Skin epidermis (tissue), 12 donors: ENCODE measurements at regions not wholly inside any gene's neighbourhood (a gene's known extent, or its start where the extent isn't known, plus 50 kb on each side); places are given as distances from the start of the nearest gene placed in this dataset.

Experiments used
- H3K27ac ChIP-seq, 21 experiments: fragments of 200-600 bp; sonication (generic) in 11 of 21; one replicate each; pipeline ENCODE4 v1.5.0; 2020; ENCODE audit warnings: mild to moderate bottlenecking in 3 of 21, inconsistent platforms in 2 of 21, moderate library complexity in 2 of 21
- H3K4me3 ChIP-seq, 7 experiments: fragments of 200-600 bp; sonication (generic) in 2 of 7; one replicate each; pipeline ENCODE4 v1.5.0; 2020; ENCODE audit warnings: inconsistent platforms in 2 of 7, mild to moderate bottlenecking in 2 of 7, moderate library complexity in 1 of 7

GRCh38 chr12:90079529-90080210 is 371.0 kb upstream of the ATP2B1 start:
- no peak overlapping the region for H3K4me3 ChIP-seq
- H3K27ac ChIP-seq: no peak overlapping the region

DNA sequence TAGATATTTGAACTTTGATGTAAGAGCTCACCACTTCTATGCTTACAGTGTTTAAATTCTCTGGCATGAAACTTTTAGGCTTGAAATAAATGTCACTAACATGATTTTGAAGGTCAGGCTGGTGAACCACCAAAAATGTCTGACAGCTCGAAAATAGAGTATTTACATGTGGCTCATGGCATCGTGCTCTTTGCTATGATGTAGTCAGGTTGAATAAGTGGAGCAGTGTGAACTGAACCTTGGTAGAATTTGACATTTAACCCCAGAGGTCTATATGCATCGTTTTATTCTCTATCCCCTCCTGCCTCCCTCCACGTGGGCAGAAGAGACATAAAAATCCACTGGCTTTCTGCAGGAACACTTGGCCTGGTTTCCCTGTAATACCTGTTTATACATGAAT is 369.7 kb upstream of the ATP2B1 start:
- H3K4me3 ChIP-seq: no peak overlapping the region

GRCh38 chr12:90077756-90078155 is 369.1 kb upstream of the ATP2B1 start:
- Histone ChIP-seq H3K27ac (no peak overlapping the region), H3K4me3 (no peak overlapping the region)

More for the DNA sequence above, 369.7 kb upstream of the ATP2B1 start:
- H3K27ac ChIP-seq: no peak overlapping the region

DNA sequence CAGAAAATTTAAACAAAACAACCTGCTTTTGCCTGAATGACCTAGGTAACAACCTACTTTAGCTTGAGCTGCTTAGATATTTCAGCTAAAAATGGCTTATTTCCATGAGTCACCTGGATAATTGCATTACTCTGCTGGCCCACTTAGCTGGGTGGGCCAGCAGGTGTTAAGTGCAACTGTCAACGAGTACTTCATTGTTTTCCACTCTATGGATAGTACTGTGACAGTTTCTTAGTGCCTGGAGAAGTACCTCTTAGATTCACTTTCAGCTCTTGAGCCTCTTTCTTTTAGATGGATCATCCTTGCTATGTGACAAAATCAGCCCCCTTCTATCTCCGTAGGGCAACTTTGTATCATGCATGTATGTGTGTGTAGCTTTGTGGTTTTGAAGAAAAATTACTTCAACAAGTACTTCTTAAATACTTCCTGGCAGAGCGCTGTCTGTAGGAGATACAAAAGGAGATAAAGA is 368.2 kb upstream of the ATP2B1 start:
- Histone ChIP-seq H3K4me3 (no peak overlapping the region), H3K27ac (no peak overlapping the region)

DNA sequence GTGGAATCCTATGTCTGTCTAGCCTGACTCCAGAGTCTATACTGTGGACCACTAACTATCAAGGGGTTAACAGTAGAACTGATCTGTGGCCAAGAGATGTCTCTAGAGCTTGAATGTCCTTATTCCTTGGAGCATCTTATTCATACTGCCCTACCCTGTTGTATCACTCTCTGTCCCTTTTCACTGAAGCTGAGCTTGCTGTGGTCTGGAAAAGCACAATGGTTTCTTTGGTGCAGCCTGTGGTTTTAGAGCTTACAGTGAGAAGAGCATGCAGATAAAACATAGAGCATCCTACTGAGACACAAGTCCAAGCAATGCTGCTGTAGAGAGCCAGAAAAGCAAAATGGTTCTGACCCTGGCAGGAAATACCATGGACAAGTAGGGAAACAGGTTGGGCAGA is 367.0 kb upstream of the ATP2B1 start:
- no peak overlapping the region for H3K27ac ChIP-seq
- no peak overlapping the region for H3K4me3 ChIP-seq

DNA sequence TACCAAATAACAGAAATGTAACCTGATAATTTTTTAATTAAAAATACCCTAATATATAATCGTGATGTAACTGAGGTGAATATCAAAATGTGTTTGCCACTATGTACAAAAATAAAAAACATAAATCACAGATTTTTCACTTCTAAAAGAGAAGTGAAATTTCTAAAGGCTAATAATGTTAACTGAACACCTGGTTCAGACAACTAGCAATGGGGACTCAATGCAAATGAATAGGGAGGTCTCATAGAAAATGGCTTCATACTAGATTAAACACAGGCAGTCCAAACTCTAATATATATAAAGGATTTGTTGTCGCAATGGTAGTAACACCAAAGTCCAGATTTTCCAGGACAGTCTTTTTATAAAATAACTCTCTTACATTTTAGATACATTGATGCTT is 365.4 kb upstream of the ATP2B1 start:
- no peak overlapping the region for H3K4me3 ChIP-seq
- no peak overlapping the region for H3K27ac ChIP-seq

DNA sequence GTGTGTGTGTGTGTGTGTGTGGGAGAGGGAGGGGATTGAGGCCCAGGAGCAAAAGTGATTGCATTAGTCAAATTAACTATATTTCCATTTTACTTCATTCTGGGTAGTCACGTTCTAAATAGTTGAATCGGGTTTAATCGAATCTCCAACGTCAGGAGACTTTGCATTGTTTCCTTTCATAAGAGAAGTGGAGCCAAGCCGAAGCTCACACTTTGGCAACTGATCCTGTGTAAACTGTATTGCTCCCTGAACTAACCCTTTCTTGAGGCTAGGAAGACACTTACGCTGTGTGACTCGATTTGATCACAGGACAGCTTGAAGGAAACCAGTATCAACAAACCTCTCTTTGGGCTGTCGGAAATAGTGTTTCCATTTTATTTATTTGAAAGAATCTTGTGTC is 363.4 kb upstream of the ATP2B1 start:
- Histone ChIP-seq H3K4me3 (no peak overlapping the region), H3K27ac (no peak overlapping the region)

GRCh38 chr12:90069711-90070110 is 361.1 kb upstream of the ATP2B1 start:
- H3K27ac ChIP-seq: no peak overlapping the region
- H3K4me3 ChIP-seq: no peak overlapping the region

GRCh38 chr12:90067791-90068190 is 359.2 kb upstream of the ATP2B1 start:
- no peak overlapping the region for H3K4me3 ChIP-seq
- no peak overlapping the region for H3K27ac ChIP-seq

GRCh38 chr12:90064852-90065801 is 356.5 kb upstream of the ATP2B1 start:
- Histone ChIP-seq H3K4me3 (no peak overlapping the region), H3K27ac (no peak overlapping the region)

- no peak overlapping the region for H3K27ac ChIP-seq
- no peak overlapping the region for H3K4me3 ChIP-seq
Observed at GRCh38 chr12:90062799-90063198, 354.2 kb upstream of the ATP2B1 start.

DNA sequence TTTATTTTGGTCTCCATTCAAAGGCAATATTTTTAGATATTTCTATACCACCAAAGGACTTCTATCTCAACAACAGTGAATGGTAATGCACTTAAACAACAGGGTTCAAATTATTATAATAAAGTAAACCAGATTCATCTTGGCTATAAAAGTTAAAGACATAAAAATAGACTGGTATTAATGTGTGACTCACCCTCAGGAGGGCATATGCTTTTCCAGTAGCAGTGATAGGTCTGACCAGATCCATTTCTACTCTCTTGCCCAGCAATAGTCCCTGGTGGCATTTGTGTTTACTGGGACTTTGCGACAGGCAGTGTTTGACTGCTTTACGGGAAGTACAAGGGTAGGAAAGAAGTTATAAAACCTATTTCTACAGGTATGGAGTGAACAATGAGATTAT is 353.2 kb upstream of the ATP2B1 start:
- H3K27ac ChIP-seq: no peak overlapping the region
- no peak overlapping the region for H3K4me3 ChIP-seq

GRCh38 chr12:90060031-90060430 is 351.4 kb upstream of the ATP2B1 start:
- H3K27ac ChIP-seq: no peak overlapping the region
- H3K4me3 ChIP-seq: no peak overlapping the region

DNA sequence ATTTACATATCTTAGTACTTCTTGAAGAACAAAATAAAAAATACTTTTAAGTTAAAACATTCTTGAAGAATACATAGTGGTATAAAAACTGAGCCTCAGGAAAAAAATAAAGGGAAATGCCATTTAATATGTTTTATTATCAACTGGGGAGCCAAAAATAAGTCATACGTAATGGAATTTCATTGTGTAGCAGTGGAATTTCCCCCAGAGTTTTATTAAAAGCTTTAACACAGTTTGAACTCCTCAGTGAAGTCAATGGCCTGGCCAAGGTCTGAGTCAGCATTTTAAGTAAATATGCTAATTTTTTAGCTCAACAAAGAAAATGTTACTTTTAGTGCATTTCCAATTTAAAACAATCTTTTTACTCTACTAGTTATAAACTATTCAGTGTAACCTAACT is 350.1 kb upstream of the ATP2B1 start:
- Histone ChIP-seq H3K27ac (no peak overlapping the region), H3K4me3 (no peak overlapping the region)

DNA sequence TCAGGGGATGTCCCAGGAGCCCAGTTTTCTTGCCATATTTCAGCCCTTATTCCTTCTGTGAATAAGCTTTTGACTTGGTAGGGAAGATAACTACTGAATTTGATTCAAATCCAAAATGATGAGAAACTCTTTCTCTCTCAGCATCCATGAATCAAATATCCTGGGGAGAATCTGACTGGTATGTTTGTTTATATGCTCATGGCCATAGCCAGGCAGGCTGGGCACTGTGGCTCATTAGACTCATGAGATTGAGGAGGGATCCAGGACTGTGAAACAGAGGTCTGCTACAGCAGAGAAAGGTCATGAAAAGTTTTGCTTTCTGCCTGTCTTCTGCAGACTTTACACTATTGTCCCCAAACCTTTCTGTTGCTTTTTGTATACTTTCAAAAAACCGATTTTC is 346.4 kb upstream of the ATP2B1 start:
- no peak overlapping the region for H3K27ac ChIP-seq
- no peak overlapping the region for H3K4me3 ChIP-seq

GRCh38 chr12:90048918-90049317 is 340.3 kb upstream of the ATP2B1 start:
- Histone ChIP-seq H3K27ac (no peak overlapping the region), H3K4me3 (no peak overlapping the region)

DNA sequence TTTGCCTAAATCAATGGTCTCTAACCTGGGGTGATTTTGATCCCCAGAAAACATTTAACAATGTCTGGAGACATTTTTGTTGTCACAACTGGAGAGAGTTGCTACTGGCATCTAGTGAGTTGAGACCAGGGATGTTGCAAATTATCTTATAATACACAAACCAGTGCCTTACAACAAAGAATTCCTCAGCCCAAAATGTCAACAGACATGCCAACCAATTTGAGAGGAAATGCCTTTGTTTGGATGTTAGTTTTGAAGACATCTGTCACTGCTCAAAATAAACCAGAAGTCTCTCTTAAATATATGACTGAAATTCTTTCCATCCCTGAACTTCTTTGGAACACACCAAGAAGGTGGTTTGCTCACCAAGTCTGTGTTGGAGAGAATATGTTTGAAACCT is 336.9 kb upstream of the ATP2B1 start:
- Histone ChIP-seq H3K4me3 (no peak overlapping the region), H3K27ac (no peak overlapping the region)

GRCh38 chr12:90044069-90044468 is 335.4 kb upstream of the ATP2B1 start:
- Histone ChIP-seq H3K4me3 (no peak overlapping the region), H3K27ac (no peak overlapping the region)

GRCh38 chr12:90042920-90043641 is 334.4 kb upstream of the ATP2B1 start:
- Histone ChIP-seq H3K4me3 (no peak overlapping the region), H3K27ac (no peak overlapping the region)

- peak overlapping the region in 2 of 21 experiments; percentile 12 to 22 for H3K27ac ChIP-seq
- no peak overlapping the region for H3K4me3 ChIP-seq
Observed at GRCh38 chr12:90038289-90038688, 329.7 kb upstream of the ATP2B1 start.
